Esophagus squamous epithelium (tissue), 4 donors: ENCODE measurements at regions not wholly inside any gene's neighbourhood (a gene's known extent, or its start where the extent isn't known, plus 50 kb on each side); places are given as distances from the start of the nearest gene placed in this dataset.

Experiments used
- CTCF ChIP-seq, 6 experiments: fragments of 450-650 bp in 4 of 6; fragments of 200-600 bp in 2 of 6; sonication (generic) in 2 of 6; IDR thresholded peaks; one replicate each; pipeline ENCODE4 v1.5.1; 2016 to 2019; ENCODE audit warnings: antibody characterized with exemption in 6 of 6, mild to moderate bottlenecking in 4 of 6, moderate library complexity in 4 of 6
- POLR2A ChIP-seq, 4 donors: fragments of 450-650 bp; IDR thresholded peaks; one replicate each; pipeline ENCODE4 v1.6.1; 2017; ENCODE audit warnings: antibody characterized with exemption in 4 of 4, mild to moderate bottlenecking in 4 of 4, moderate library complexity in 3 of 4

GRCh38 chr10:107497024-107497423 is 332.5 kb upstream of the SORCS1 start:
- no peak for TF ChIP-seq CTCF (IDR thresholded peaks at IDR 0.05)
- no peak for TF ChIP-seq POLR2A (IDR thresholded peaks at IDR 0.05)
